HFF-Myc (cell line): ENCODE measurements at regions not wholly inside any gene's neighbourhood (a gene's known extent, or its start where the extent isn't known, plus 50 kb on each side); places are given as distances from the start of the nearest gene placed in this dataset.

Source experiments
- DNase-seq: peaks from one replicate; pipeline ENCODE4 v3.0.0-alpha.2; 2011; ENCODE audit warnings: low read depth; ENCODE audit errors: extremely low read depth
- H3K4me3 ChIP-seq: replicated peaks from 2 replicates; pipeline ENCODE4 v1.5.1; 2011; ENCODE audit warnings: low read depth, mild to moderate bottlenecking, control low read depth, low read length
- TF ChIP-seq, protein P1 (sequence below): IDR thresholded peaks from 2 replicates; pipeline ENCODE4 v1.5.1; 2012; ENCODE audit warnings: mild to moderate bottlenecking, low read depth, low read length, control low read depth; ENCODE audit errors: missing control alignments

- DNase-seq: peak; percentile 40
- H3K4me3 ChIP-seq: no peak overlapping the region
- TF ChIP-seq, protein P1, sequence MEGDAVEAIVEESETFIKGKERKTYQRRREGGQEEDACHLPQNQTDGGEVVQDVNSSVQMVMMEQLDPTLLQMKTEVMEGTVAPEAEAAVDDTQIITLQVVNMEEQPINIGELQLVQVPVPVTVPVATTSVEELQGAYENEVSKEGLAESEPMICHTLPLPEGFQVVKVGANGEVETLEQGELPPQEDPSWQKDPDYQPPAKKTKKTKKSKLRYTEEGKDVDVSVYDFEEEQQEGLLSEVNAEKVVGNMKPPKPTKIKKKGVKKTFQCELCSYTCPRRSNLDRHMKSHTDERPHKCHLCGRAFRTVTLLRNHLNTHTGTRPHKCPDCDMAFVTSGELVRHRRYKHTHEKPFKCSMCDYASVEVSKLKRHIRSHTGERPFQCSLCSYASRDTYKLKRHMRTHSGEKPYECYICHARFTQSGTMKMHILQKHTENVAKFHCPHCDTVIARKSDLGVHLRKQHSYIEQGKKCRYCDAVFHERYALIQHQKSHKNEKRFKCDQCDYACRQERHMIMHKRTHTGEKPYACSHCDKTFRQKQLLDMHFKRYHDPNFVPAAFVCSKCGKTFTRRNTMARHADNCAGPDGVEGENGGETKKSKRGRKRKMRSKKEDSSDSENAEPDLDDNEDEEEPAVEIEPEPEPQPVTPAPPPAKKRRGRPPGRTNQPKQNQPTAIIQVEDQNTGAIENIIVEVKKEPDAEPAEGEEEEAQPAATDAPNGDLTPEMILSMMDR: no peak
These were observed 184.7 kb downstream of the COPRS start for GRCh38 chr17:31674305-31674704.

DNA sequence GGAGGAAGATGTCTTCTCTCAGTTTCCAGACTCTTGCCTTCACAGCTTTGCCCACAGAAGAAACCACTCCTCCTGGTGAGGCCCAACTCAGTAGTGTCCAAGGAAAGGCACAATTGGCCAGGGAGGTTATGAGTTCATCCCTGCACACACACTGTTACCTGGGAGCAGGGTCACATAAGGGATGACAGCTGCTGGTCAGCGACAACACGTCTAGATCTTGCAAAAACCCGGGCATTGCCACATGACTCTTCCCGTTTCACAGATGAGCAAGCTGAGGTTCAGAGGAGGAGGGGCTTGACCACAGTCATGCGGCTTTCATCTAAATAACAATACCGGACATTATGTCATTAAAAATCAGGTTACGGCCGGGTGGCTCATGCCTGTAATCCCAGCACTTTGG lies 186.0 kb downstream of the COPRS start:
- TF ChIP-seq, protein P1: no peak
- no peak overlapping the region for H3K4me3 ChIP-seq

DNA sequence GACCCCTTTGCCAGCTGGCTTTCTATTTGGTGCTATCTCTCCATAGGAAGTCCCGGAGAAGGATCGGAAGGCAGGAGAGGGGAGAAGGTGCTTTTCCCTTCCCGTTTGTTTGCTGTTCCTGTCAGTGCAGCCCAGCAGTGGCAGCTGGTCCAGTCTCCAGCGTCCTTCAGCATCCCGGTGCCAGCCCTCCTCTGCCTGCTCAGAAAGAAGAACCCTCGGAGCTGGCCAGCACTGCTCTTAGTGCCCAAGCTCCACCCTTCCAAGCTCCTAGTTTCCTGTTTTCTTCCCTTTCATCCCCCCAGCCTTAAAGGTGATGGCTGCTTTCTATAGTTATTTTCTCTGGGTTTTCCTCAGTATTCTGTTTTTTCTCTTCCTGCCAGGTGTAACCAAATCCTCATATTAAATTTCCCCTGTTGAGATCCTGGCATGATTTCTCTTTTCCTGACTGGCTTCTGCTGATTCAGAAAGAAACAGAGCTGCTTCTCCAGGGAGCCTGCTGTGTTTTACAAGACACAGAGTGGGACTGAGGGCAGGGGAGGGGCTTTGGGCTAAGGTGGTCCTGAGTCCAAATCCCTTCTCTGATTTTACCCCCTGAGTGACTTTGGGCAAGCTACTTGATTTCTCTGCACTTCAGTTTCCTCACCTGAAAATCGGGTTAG lies 186.8 kb downstream of the COPRS start:
- H3K4me3 ChIP-seq: no peak overlapping the region
- TF ChIP-seq, protein P1: no peak
- no peak for DNase-seq

More for the DNA sequence above, 186.0 kb downstream of the COPRS start:
- no peak for DNase-seq

DNA sequence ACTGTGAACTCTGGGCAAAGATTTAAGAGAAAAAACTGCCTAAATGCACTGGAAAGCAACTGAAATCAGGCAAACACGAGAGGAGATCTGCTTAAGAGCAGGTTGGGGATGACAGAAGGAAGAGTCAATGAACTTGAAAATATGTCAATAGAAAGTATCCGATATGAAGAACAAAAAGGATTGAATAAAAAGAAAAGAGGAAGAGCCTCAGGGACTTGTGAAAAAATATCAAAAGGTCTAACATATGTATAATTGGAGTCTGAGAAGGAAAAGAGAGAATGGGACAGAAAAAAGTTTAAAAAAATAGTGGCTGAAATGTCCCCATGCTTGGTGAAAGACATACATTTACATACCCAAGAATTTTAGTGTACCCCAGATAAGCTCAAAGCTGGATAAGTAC lies 195.5 kb downstream of the COPRS start:
- no peak for DNase-seq
- TF ChIP-seq, protein P1: no peak
- no peak overlapping the region for H3K4me3 ChIP-seq

- DNase-seq: no peak
- TF ChIP-seq, protein P1: no peak
- no peak overlapping the region for H3K4me3 ChIP-seq
These were observed 198.4 kb downstream of the COPRS start for GRCh38 chr17:31660684-31661083.

DNA sequence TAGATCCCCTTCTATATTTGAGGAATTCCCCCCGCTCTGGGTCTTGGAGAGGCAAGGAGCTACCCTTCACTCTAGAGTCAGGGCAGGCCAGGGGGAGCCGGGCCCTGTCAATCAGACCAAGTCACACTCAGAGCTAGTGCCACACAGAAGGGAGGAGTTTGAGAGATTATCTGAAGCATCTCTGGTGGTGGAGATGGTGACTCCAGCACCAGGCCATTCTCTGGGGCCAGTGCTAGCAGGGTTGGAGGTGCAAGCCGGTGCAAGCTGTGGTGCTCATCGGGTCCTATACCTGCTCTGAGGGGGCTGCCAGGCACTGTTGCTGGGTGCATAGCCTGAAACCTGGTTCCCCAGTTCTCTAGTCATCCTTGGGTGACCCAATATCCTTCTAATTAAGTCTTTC lies 201.2 kb downstream of the COPRS start:
- TF ChIP-seq, protein P1: no peak
- no peak overlapping the region for H3K4me3 ChIP-seq
- DNase-seq: no peak

DNA sequence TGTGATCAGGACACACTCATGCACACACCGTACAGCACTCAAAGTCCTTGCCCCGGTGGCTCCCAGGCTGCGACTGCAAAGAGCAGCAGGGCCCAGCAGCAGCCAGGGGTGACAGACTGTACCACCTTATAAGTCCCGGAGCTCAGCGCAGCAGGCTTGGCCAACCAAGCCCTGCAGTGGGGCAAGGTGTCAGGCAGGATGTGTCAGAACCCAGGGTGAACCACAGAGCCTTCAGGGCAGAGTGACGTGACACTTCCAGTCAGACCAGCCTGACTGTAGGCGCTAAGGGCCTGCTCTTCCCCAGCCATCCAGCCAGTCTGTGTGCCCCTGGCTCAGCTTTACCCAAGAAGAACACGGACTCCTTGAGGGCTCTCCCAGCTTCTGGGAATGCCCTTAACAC lies 204.1 kb downstream of the COPRS start:
- no peak overlapping the region for H3K4me3 ChIP-seq
- DNase-seq: no peak
- TF ChIP-seq, protein P1: no peak
